Activated naive CD8-positive, alpha-beta T cell treated with anti-CD3 and anti-CD28 coated beads, Interleukin-2, amount 50 U/mL, for 24 hours (primary cell): ENCODE measurements at regions not wholly inside any gene's neighbourhood (a gene's known extent, or its start where the extent isn't known, plus 50 kb on each side); places are given as distances from the start of the nearest gene placed in this dataset.

ENCODE experiments used
- ATAC-seq: fragments of 150-1000 bp; cut with Tn5 transposase; one replicate; pipeline ENCODE4 v1.10.0; 2021
- DNase-seq: peaks from one replicate; pipeline ENCODE4 v3.0.0; 2021
- H3K27ac Mint-ChIP-seq: one replicate; pipeline ENCODE4 v1.8.0; 2021; ENCODE audit warnings: mild to moderate bottlenecking, mixed read lengths
- H3K27me3 Mint-ChIP-seq: one replicate; pipeline ENCODE4 v1.8.0; 2021; ENCODE audit warnings: mixed read lengths
- H3K36me3 Mint-ChIP-seq: one replicate; pipeline ENCODE4 v1.8.0; 2021; ENCODE audit warnings: low read depth, mixed read lengths
- H3K4me1 Mint-ChIP-seq: one replicate; pipeline ENCODE4 v1.8.0; 2021; ENCODE audit warnings: mixed read lengths
- H3K4me3 Mint-ChIP-seq: one replicate; pipeline ENCODE4 v1.8.0; 2021; ENCODE audit warnings: mild to moderate bottlenecking, moderate library complexity, mixed read lengths
- H3K9me3 Mint-ChIP-seq: one replicate; pipeline ENCODE4 v1.8.0; 2021; ENCODE audit warnings: mixed read lengths

DNA sequence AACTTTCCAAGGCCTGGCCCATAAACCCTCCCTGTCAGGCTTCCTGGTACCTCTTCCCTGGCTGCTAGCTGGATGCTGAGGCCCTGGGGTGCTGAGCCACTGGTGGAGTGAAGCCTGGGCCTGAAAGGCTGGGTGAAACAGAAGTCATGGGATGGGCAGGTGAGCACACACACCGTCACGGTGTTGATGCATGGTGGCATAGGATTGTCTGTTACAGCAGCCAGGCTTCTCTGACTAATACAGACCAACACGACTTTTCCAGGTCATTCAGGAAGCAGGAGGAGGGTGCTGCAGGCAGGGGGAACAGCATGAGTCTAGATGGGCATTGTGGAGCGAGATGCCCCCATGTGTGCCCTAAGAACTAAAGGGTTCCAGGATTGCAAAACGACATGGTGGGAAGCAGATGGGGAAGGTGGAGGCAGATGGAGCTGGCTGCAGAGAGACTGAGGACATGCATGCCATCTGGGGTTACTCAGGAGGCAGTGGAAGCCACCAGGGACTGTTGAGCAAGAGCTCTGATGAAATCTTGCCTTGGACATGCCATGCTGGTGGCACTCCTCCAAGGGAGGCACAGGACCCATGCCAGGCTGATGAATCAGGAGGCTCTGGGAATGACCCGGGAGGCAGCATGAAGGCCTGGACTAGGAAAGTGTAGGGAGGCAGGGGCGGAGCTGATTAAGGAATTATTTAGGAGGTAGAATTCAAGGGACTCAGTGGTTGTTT is 480.9 kb downstream of the TSN start:
- H3K4me1 Mint-ChIP-seq, result no peaks in the 10 kb centered on the region
- no peak overlapping the region for H3K27ac Mint-ChIP-seq
- H3K4me3 Mint-ChIP-seq, result no peak overlapping the region
- no peak for ATAC-seq
- no peaks in the 10 kb centered on the region for H3K9me3 Mint-ChIP-seq
- H3K36me3 Mint-ChIP-seq, result no peaks in the 10 kb centered on the region
- no peak for DNase-seq
- H3K27me3 Mint-ChIP-seq, result no peaks in the 10 kb centered on the region

- no peak for ATAC-seq
- no peak overlapping the region for H3K4me3 Mint-ChIP-seq
These were observed 481.5 kb downstream of the TSN start for GRCh38 chr2:122236925-122237324.

DNA sequence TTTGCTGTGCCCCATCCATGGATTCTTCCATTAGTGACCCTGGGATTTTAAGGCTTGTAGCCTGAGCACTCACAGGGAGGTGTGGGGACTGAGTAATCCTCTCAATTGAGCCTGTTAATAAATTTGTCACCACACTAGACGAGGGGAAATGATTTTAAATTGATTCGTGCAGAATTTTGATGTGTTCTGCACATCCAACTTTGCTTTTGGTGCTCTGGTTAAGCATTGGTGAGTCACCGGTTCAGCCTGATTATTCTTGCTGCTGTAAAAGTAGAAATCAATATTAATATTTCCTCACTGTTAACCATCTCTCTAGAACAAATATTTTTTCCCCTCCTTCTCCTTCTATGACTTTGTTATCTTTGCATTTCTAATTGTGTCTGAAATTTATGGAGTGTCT is 482.0 kb downstream of the TSN start:
- Mint-ChIP-seq H3K27ac (no peak overlapping the region), H3K27me3 (no peaks in the 10 kb centered on the region), H3K9me3 (no peaks in the 10 kb centered on the region), H3K4me1 (no peaks in the 10 kb centered on the region), H3K36me3 (no peaks in the 10 kb centered on the region), H3K4me3 (no peak overlapping the region)
- ATAC-seq, result no peak
- no peak for DNase-seq

More at GRCh38 chr2:122236925-122237324, 481.5 kb downstream of the TSN start:
- DNase-seq, result no peak
- H3K4me1 Mint-ChIP-seq, result no peaks in the 10 kb centered on the region
- no peaks in the 10 kb centered on the region for H3K36me3 Mint-ChIP-seq
- H3K27me3 Mint-ChIP-seq, result no peaks in the 10 kb centered on the region
- H3K9me3 Mint-ChIP-seq, result no peaks in the 10 kb centered on the region
- no peak overlapping the region for H3K27ac Mint-ChIP-seq

- DNase-seq (no peak), ATAC-seq (no peak)
- no peak overlapping the region for H3K4me3 Mint-ChIP-seq
- no peaks in the 10 kb centered on the region for H3K27me3 Mint-ChIP-seq
- H3K27ac Mint-ChIP-seq, result no peak overlapping the region
- no peaks in the 10 kb centered on the region for H3K36me3 Mint-ChIP-seq
- H3K9me3 Mint-ChIP-seq, result no peaks in the 10 kb centered on the region
- H3K4me1 Mint-ChIP-seq, result no peaks in the 10 kb centered on the region
These were observed 482.6 kb downstream of the TSN start for GRCh38 chr2:122238006-122238559.

DNA sequence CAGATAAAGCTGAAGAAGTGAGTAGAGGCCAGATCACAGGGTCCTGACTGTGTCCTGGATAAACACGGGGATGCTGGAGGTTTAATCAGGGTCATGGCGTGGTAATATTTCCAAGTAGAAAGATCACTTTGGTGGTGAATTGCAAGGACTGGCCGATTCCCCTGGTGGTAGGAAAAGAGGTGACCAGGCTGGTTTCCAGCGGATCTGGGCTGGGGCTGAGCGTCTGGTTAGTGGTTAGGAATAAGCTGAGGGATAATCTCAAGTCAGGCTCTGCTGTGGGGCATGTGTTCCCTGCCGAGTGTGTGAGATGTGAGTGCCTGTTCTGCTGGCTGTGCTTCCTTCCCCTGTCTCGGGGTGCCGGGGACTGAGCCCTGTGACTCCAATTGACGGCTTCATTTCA is 484.0 kb downstream of the TSN start:
- no peak overlapping the region for H3K4me3 Mint-ChIP-seq
- H3K9me3 Mint-ChIP-seq, result no peaks in the 10 kb centered on the region
- ATAC-seq, result no peak
- no peak for DNase-seq
- no peaks in the 10 kb centered on the region for H3K36me3 Mint-ChIP-seq
- no peak overlapping the region for H3K27ac Mint-ChIP-seq
- no peaks in the 10 kb centered on the region for H3K27me3 Mint-ChIP-seq
- no peaks in the 10 kb centered on the region for H3K4me1 Mint-ChIP-seq

DNA sequence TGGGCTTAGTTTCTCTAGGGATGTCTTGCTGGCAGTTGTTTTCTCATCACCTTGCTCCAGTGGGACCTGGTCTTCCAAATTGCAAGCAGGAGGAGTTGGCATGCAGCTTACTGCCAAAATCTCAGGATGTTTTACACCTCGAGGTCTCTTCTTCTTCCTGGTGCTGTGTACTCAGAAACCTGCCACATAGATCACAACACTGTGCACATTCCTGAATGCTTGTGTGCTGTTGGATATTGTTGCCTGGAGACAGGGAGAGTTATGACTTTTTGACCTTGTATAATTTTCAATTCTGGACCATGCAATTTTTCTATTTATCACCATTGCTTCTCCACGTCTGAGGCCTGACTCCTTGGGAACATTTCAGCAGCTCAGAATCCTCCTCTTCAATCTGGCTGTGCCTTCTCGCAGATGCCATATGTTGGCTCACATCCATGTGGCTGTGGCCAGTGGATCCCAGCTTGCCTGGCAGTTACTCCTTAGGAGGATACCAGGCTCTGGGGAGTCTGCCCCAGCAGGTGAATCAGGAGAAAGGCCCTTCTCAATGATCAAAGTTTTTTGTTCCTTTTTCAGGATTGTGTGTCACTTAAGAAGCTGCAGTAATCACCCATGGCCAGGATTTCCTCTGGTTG is 489.3 kb downstream of the TSN start:
- Mint-ChIP-seq H3K4me1 (no peaks in the 10 kb centered on the region), H3K4me3 (no peak overlapping the region), H3K36me3 (no peaks in the 10 kb centered on the region), H3K27ac (no peak overlapping the region), H3K9me3 (no peaks in the 10 kb centered on the region), H3K27me3 (no peaks in the 10 kb centered on the region)
- no peak for DNase-seq
- ATAC-seq, result no peak

DNA sequence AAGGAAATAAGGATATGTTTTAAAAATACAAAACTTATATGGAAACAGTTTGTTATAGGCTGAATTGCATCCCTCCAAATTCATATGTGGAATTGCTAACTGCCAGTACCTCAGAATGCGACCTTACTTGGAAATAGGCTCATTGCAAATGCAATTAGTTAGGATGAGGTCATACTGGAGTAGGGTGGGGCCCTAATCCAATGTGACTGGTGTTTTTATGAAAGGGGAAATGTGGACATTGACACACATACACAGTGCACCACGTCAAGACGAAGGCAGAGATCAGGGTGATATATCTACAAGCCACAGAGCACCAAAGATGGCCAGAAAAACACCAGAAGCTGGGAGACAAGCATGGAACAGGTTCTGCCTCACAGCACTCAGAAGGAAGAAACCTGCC is 494.2 kb downstream of the TSN start:
- no peak overlapping the region for H3K27ac Mint-ChIP-seq
- no peaks in the 10 kb centered on the region for H3K27me3 Mint-ChIP-seq
- DNase-seq, result no peak
- no peaks in the 10 kb centered on the region for H3K9me3 Mint-ChIP-seq
- H3K4me1 Mint-ChIP-seq, result no peaks in the 10 kb centered on the region
- H3K4me3 Mint-ChIP-seq, result no peak overlapping the region
- ATAC-seq, result no peak
- H3K36me3 Mint-ChIP-seq, result no peaks in the 10 kb centered on the region

- no peaks in the 10 kb centered on the region for H3K27me3 Mint-ChIP-seq
- no peaks in the 10 kb centered on the region for H3K9me3 Mint-ChIP-seq
- H3K4me3 Mint-ChIP-seq, result no peak overlapping the region
- DNase-seq (no peak), ATAC-seq (no peak)
- no peak overlapping the region for H3K27ac Mint-ChIP-seq
- no peaks in the 10 kb centered on the region for H3K36me3 Mint-ChIP-seq
- H3K4me1 Mint-ChIP-seq, result no peaks in the 10 kb centered on the region
These were observed 495.7 kb downstream of the TSN start for GRCh38 chr2:122251158-122251557.

DNA sequence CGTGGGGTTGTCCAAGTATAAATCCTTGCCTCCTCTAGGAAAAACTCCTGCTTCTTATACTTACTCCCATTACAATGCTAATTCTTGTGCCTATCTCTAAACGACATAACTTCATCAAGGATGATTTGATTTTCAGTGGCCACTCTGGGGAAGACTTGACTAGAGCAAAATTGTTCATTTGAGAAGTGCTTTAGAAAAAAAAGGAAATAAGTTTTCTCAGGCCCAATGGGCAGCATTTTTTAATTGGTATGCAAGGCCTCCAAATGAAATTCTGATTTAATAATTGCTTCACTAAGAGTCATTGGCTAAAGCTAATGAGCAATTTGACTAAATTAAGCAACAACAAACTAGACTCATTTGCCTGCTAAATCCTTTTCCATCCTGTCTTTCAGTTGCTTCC is 496.1 kb downstream of the TSN start:
- Mint-ChIP-seq H3K36me3 (no peaks in the 10 kb centered on the region), H3K4me1 (no peaks in the 10 kb centered on the region), H3K9me3 (no peaks in the 10 kb centered on the region), H3K27me3 (no peaks in the 10 kb centered on the region), H3K27ac (no peak overlapping the region), H3K4me3 (no peak overlapping the region)
- no peak for ATAC-seq
- DNase-seq, result no peak

DNA sequence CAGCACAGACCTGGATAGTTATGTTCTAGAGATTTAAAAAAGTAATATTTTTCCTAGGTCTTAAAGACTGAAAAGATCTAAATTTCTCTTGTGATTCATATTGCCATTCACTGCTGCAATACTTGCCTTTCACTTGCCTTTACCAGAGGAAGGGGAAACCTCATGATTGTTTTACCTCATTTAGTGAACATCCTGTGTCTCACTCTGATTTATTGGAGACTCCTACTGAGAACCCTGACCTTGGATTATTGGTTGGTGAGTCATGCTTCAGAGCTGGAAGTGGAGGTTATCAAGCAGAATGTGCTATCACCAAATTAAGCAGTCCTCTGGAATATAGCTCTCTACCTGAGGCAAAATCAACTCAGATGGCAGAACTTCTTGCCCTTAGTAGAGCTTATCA is 500.5 kb downstream of the TSN start:
- Mint-ChIP-seq H3K9me3 (no peaks in the 10 kb centered on the region), H3K4me3 (no peak overlapping the region), H3K4me1 (no peaks in the 10 kb centered on the region), H3K27me3 (no peaks in the 10 kb centered on the region), H3K36me3 (no peaks in the 10 kb centered on the region), H3K27ac (no peak overlapping the region)
- ATAC-seq, result no peak
- no peak for DNase-seq

- Mint-ChIP-seq H3K27ac (no peak overlapping the region), H3K27me3 (no peaks in the 10 kb centered on the region), H3K4me3 (no peak overlapping the region), H3K4me1 (no peaks in the 10 kb centered on the region), H3K36me3 (no peaks in the 10 kb centered on the region), H3K9me3 (no peaks in the 10 kb centered on the region)
- no peak for DNase-seq
- no peak for ATAC-seq
These were observed 506.5 kb downstream of the TSN start for GRCh38 chr2:122261911-122262310.

GRCh38 chr2:122263746-122264145 is 508.3 kb downstream of the TSN start:
- ATAC-seq, result no peak

GRCh38 chr2:122266636-122267035 is 511.2 kb downstream of the TSN start:
- H3K9me3 Mint-ChIP-seq, result no peaks in the 10 kb centered on the region
- no peaks in the 10 kb centered on the region for H3K4me1 Mint-ChIP-seq
- no peaks in the 10 kb centered on the region for H3K27me3 Mint-ChIP-seq
- no peak for DNase-seq
- H3K4me3 Mint-ChIP-seq, result no peak overlapping the region
- H3K36me3 Mint-ChIP-seq, result no peaks in the 10 kb centered on the region
- no peak overlapping the region for H3K27ac Mint-ChIP-seq
- no peak for ATAC-seq

More at GRCh38 chr2:122263746-122264145, 508.3 kb downstream of the TSN start:
- Mint-ChIP-seq H3K27me3 (no peaks in the 10 kb centered on the region), H3K36me3 (no peaks in the 10 kb centered on the region), H3K4me1 (no peaks in the 10 kb centered on the region), H3K9me3 (no peaks in the 10 kb centered on the region), H3K27ac (no peak overlapping the region), H3K4me3 (no peak overlapping the region)
- no peak for DNase-seq

DNA sequence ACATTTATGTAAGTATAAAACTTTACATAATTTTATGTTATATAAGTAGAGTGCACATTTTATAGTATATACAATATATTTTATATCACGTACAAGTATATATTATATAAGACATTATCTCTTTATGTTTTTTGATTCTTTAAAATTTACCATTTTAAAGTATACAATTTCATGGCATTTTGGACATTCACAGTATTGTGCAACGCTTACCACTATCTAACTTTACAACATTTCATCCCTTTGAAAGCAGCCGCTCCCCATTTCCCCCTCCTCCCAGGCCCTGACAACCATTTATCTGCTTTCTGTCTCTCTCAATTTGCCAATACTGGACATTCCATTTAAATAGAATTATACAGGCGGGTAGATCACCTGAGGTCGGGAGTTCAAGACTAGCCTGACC is 512.5 kb downstream of the TSN start:
- no peak overlapping the region for H3K27ac Mint-ChIP-seq
- ATAC-seq, result no peak
- H3K27me3 Mint-ChIP-seq, result no peaks in the 10 kb centered on the region
- no peaks in the 10 kb centered on the region for H3K4me1 Mint-ChIP-seq
- no peaks in the 10 kb centered on the region for H3K36me3 Mint-ChIP-seq
- no peaks in the 10 kb centered on the region for H3K9me3 Mint-ChIP-seq
- H3K4me3 Mint-ChIP-seq, result no peak overlapping the region
- no peak for DNase-seq

- Mint-ChIP-seq H3K27me3 (no peaks in the 10 kb centered on the region), H3K4me3 (no peak overlapping the region), H3K4me1 (no peaks in the 10 kb centered on the region), H3K9me3 (no peaks in the 10 kb centered on the region), H3K27ac (no peak overlapping the region), H3K36me3 (no peaks in the 10 kb centered on the region)
- DNase-seq (no peak), ATAC-seq (no peak)
These were observed 518.5 kb downstream of the TSN start for GRCh38 chr2:122273785-122274419.
